ENCODE measurements at regions not wholly inside any gene's neighbourhood (a gene's known extent, or its start where the extent isn't known, plus 50 kb on each side); places are given as distances from the start of the nearest gene placed in this dataset.

DNA sequence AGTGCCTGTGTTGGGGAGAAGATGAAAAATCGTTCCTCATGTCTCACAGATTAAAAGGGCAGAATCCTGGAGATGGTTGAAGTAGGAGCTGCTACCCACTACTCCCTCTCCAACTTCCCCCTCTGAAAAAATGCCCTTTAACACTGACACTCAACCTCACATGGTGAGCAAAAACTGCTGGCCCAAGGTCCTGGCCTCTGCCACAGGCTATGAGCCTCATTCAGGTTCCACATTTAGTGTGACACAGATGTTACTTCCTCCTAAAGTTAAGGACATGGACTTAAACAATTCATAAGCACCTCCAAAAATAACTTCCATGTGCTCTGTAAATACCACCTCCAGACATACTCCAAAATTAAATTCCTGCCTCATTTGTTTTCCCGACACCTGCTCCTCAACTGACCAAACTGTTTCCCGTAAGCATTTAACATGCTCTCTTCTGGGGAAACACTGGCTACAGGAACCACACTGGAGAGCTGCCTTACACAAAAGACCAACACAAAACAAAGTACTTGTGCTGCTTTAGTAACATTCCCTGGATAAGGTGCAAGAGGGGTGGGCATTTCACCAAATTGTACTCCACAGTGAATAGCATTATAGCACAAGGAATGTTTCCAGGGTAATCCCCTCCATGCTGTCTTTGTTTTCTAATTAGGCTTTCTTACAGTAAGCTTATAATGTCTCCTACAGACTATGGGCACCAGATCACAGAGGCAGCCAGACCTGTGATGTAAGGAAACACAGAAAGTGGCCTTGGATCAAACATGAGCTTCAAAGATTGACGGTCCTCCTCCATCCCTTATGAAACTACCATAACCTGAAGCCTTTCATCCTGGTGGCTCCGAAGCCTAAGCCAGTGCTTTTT is 57.0 kb downstream of the PHLDA1 start:
- H3K27me3 ChIP-seq (ENCODE audit: control insufficient read depth in 1 of 2, insufficient read depth in 2 of 2, low read length in 2 of 2), result no peaks in the 10 kb centered on the region
- CTCF ChIA-PET (ENCODE audit: low intra/inter-chr PET ratio, low total read pairs), result no interaction called here
- intact Hi-C loops (cut with micrococcal nuclease; ENCODE audit: unreplicated experiment) (no loop called here), in situ Hi-C loops (cut with HindIII; ENCODE audit: extremely low pct_ligation_motif_present, low pct_unique_long_range_greater_than_20kb) (no loop called here)
- peak overlapping the region; percentile 11; the same call in 1 of the 2 replicates for H3K9ac ChIP-seq (ENCODE audit: insufficient read depth, low read depth, low read length)
- no peaks in the 10 kb centered on the region for H3K9me3 ChIP-seq (ENCODE audit: low read length)
- H3K27ac ChIP-seq (ENCODE audit: extremely low read length, insufficient read depth, low read length), result peak overlapping the region; percentile 33
- H3K4me3 ChIP-seq (replicated peaks in 1 of 3; ENCODE audit: insufficient read depth in 1 of 3, low read depth in 2 of 3, low read length in 3 of 3), result no peak overlapping the region
- POLR2A ChIA-PET, result interaction anchor here (1.0 to 2.1 kb wide), 3 partner anchors 13 to 57 kb away, joined by 3 to 9 read pairs (median 4); partner anchors contain the start of gene PHLDA1
- H4K20me1 ChIP-seq (ENCODE audit: insufficient read depth, low read length), result no peaks in the 10 kb centered on the region
- WGBS (ENCODE audit: low lambda C conversion rate), result 77% methylated on average over 5 of the region's 5 CpGs
- no TSS peak for BruUV-seq (replicated peaks)
- DNase-seq (ENCODE audit: low spot score) (peak; percentile 36), ATAC-seq (no peak), FAIRE-seq (no peak)
- H3K4me1 ChIP-seq (ENCODE audit: insufficient read depth, low read length), result peaks cover 69% of the 10 kb centered on the region
- no peaks in the 10 kb centered on the region for H3K79me2 ChIP-seq (ENCODE audit: insufficient read depth, low read length)
- H3K4me2 ChIP-seq (ENCODE audit: low read depth, low read length), result no peak overlapping the region
- peak overlapping the region; percentile 20 for H2AFZ ChIP-seq (ENCODE audit: low read length)
- H3K36me3 ChIP-seq (replicated peaks in 1 of 2; ENCODE audit: control insufficient read depth in 1 of 2, insufficient read depth in 2 of 2, low read length in 2 of 2), result no peaks in the 10 kb centered on the region
- TF ChIP-seq, protein P1, sequence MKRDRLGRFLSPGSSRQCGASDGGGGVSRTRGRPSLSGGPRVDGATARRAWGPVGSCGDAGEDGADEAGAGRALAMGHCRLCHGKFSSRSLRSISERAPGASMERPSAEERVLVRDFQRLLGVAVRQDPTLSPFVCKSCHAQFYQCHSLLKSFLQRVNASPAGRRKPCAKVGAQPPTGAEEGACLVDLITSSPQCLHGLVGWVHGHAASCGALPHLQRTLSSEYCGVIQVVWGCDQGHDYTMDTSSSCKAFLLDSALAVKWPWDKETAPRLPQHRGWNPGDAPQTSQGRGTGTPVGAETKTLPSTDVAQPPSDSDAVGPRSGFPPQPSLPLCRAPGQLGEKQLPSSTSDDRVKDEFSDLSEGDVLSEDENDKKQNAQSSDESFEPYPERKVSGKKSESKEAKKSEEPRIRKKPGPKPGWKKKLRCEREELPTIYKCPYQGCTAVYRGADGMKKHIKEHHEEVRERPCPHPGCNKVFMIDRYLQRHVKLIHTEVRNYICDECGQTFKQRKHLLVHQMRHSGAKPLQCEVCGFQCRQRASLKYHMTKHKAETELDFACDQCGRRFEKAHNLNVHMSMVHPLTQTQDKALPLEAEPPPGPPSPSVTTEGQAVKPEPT (CRISPR knock-in tag; IDR thresholded peaks at IDR 0.05; ENCODE audit: low read depth), result 0 out of 2 replicates have a peak, but pooled peaks have one; percentile 37
- TF ChIP-seq SETDB1 (CRISPR knock-in tag; IDR thresholded peaks at IDR 0.05; ENCODE audit: borderline replicate concordance), result no peak
- no peak; the same call in 1 of the 2 replicates for TF ChIP-seq HMG20A (CRISPR knock-in tag; IDR thresholded peaks at IDR 0.05; ENCODE audit: borderline replicate concordance)
- TF ChIP-seq, protein P2, sequence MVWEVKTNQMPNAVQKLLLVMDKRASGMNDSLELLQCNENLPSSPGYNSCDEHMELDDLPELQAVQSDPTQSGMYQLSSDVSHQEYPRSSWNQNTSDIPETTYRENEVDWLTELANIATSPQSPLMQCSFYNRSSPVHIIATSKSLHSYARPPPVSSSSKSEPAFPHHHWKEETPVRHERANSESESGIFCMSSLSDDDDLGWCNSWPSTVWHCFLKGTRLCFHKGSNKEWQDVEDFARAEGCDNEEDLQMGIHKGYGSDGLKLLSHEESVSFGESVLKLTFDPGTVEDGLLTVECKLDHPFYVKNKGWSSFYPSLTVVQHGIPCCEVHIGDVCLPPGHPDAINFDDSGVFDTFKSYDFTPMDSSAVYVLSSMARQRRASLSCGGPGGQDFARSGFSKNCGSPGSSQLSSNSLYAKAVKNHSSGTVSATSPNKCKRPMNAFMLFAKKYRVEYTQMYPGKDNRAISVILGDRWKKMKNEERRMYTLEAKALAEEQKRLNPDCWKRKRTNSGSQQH (CRISPR knock-in tag; IDR thresholded peaks at IDR 0.05; ENCODE audit: low read depth), result no peak
- TF ChIP-seq ZNF33A (CRISPR knock-in tag; IDR thresholded peaks at IDR 0.05; ENCODE audit: borderline replicate concordance), result no peak
- TF ChIP-seq HNF4A (CRISPR knock-in tag; IDR thresholded peaks at IDR 0.05), result no peak
- TF ChIP-seq GATA4 (IDR thresholded peaks at IDR 0.05; ENCODE audit: borderline replicate concordance, low read depth), result no peak
- TF ChIP-seq, protein P3, sequence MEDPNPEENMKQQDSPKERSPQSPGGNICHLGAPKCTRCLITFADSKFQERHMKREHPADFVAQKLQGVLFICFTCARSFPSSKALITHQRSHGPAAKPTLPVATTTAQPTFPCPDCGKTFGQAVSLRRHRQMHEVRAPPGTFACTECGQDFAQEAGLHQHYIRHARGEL (CRISPR knock-in tag; IDR thresholded peaks at IDR 0.05), result no peak
- no peak for TF ChIP-seq ZNF660 (CRISPR knock-in tag; IDR thresholded peaks at IDR 0.05; ENCODE audit: borderline replicate concordance, low read depth)
- no peak for TF ChIP-seq ZNF207 (IDR thresholded peaks at IDR 0.05; ENCODE audit: borderline replicate concordance)
- TF ChIP-seq, protein P4, sequence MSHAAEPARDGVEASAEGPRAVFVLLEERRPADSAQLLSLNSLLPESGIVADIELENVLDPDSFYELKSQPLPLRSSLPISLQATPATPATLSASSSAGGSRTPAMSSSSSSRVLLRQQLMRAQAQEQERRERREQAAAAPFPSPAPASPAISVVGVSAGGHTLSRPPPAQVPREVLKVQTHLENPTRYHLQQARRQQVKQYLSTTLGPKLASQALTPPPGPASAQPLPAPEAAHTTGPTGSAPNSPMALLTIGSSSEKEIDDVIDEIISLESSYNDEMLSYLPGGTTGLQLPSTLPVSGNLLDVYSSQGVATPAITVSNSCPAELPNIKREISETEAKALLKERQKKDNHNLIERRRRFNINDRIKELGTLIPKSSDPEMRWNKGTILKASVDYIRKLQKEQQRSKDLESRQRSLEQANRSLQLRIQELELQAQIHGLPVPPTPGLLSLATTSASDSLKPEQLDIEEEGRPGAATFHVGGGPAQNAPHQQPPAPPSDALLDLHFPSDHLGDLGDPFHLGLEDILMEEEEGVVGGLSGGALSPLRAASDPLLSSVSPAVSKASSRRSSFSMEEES (CRISPR knock-in tag; IDR thresholded peaks at IDR 0.05), result no peak
- no peak for TF ChIP-seq NBN (conservative IDR thresholded peaks at IDR 0.05)
- TF ChIP-seq ZNF724P (CRISPR knock-in tag; IDR thresholded peaks at IDR 0.05; ENCODE audit: borderline replicate concordance), result no peak
- no peak for TF ChIP-seq MEF2D (CRISPR knock-in tag; IDR thresholded peaks at IDR 0.05)
- TF ChIP-seq SIN3B (IDR thresholded peaks at IDR 0.05; ENCODE audit: low read length), result no peak
- TF ChIP-seq KLF9 (CRISPR knock-in tag; IDR thresholded peaks at IDR 0.05; ENCODE audit: low read depth), result no peak
- TF ChIP-seq TCF7L2 (IDR thresholded peaks at IDR 0.05; ENCODE audit: low read depth, low read length), result no peak
- TF ChIP-seq FOXK1 (CRISPR knock-in tag; IDR thresholded peaks at IDR 0.05; ENCODE audit: borderline replicate concordance, low read depth), result no peak
- no peak for TF ChIP-seq TAF15 (IDR thresholded peaks at IDR 0.05; ENCODE audit: low read depth, low read length, poor library complexity, severe bottlenecking)
- TF ChIP-seq CAMTA2 (CRISPR knock-in tag; IDR thresholded peaks at IDR 0.05; ENCODE audit: borderline replicate concordance), result no peak
- no peak for TF ChIP-seq THYN1 (CRISPR knock-in tag; IDR thresholded peaks at IDR 0.05; ENCODE audit: borderline replicate concordance, low read depth)
